Astrocyte (in vitro differentiated cells and primary cell): ENCODE measurements at regions not wholly inside any gene's neighbourhood (a gene's known extent, or its start where the extent isn't known, plus 50 kb on each side); places are given as distances from the start of the nearest gene placed in this dataset.

Source experiments
- DNase-seq: peaks from one replicate; pipeline ENCODE4 v3.0.0-alpha.2; 2010; ENCODE audit warnings: low read depth
- FAIRE-seq: peaks from 2 replicates; lab custom pipeline; 2011; peaks lifted over from hg19 to GRCh38; lab: Jason Lieb, UNC
- H2AFZ ChIP-seq: 2 replicates; pipeline ENCODE4 v1.6.0; 2012; ENCODE audit warnings: low read depth, low read length, inconsistent platforms
- H3K27ac ChIP-seq: 2 replicates; pipeline ENCODE4 v1.5.1; 2011; ENCODE audit warnings: low read depth, low read length, inconsistent platforms
- H3K27me3 ChIP-seq: 2 replicates; pipeline ENCODE4 v1.6.0; 2011; ENCODE audit warnings: low read length, inconsistent platforms; ENCODE audit not compliant: insufficient read depth
- H3K36me3 ChIP-seq: 2 replicates; pipeline ENCODE4 v1.5.1; 2011; ENCODE audit warnings: low read length, inconsistent platforms; ENCODE audit not compliant: insufficient read depth
- H3K4me1 ChIP-seq: 2 replicates; pipeline ENCODE4 v1.5.1; 2011; ENCODE audit warnings: low read length, inconsistent platforms; ENCODE audit not compliant: insufficient read depth
- H3K4me2 ChIP-seq: 2 replicates; pipeline ENCODE4 v1.6.0; 2012; ENCODE audit warnings: low read length, inconsistent platforms
- H3K4me3 ChIP-seq: 2 replicates; pipeline ENCODE4 v1.5.1; 2011; ENCODE audit warnings: low read depth, mild to moderate bottlenecking, low read length, inconsistent platforms; ENCODE audit not compliant: insufficient read depth
- H3K79me2 ChIP-seq: 2 replicates; pipeline ENCODE4 v1.6.0; 2012; ENCODE audit warnings: mild to moderate bottlenecking, low read length, inconsistent platforms; ENCODE audit not compliant: insufficient read depth
- H3K9ac ChIP-seq: 2 replicates; pipeline ENCODE4 v1.6.0; 2012; ENCODE audit warnings: mild to moderate bottlenecking, low read length, inconsistent platforms
- H3K9me3 ChIP-seq: 2 replicates; pipeline ENCODE4 v1.5.1; 2012; ENCODE audit warnings: low read depth, mild to moderate bottlenecking, low read length, inconsistent platforms; ENCODE audit not compliant: insufficient read depth
- H4K20me1 ChIP-seq: 2 replicates; pipeline ENCODE4 v1.6.0; 2012; ENCODE audit warnings: low read length, inconsistent platforms; ENCODE audit not compliant: insufficient read depth
- H3K27ac Mint-ChIP-seq: one replicate; pipeline ENCODE4 v1.8.0; 2021; ENCODE audit warnings: mild to moderate bottlenecking, mixed read lengths; ENCODE audit not compliant: unreplicated experiment
- H3K27me3 Mint-ChIP-seq: one replicate; pipeline ENCODE4 v1.8.0; 2021; ENCODE audit warnings: low read depth, mixed read lengths; ENCODE audit not compliant: unreplicated experiment
- H3K36me3 Mint-ChIP-seq: one replicate; pipeline ENCODE4 v1.8.0; 2021; ENCODE audit warnings: low read depth, mixed read lengths; ENCODE audit not compliant: unreplicated experiment
- H3K4me1 Mint-ChIP-seq: one replicate; pipeline ENCODE4 v1.8.0; 2021; ENCODE audit warnings: low read depth, mixed read lengths; ENCODE audit not compliant: unreplicated experiment
- H3K4me3 Mint-ChIP-seq: one replicate; pipeline ENCODE4 v1.8.0; 2021; ENCODE audit warnings: mild to moderate bottlenecking, moderate library complexity, mixed read lengths; ENCODE audit not compliant: unreplicated experiment
- H3K9me3 Mint-ChIP-seq: one replicate; pipeline ENCODE4 v1.8.0; 2021; ENCODE audit warnings: mild to moderate bottlenecking, mixed read lengths; ENCODE audit not compliant: unreplicated experiment
- EZH2 ChIP-seq: IDR thresholded peaks from 2 replicates; pipeline ENCODE4 v1.6.1; 2012; ENCODE audit warnings: mild to moderate bottlenecking, low read length, inconsistent platforms; ENCODE audit not compliant: insufficient read depth
- TF ChIP-seq, protein P1 (sequence below): IDR thresholded peaks from 2 replicates; pipeline ENCODE4 v1.5.1; 2011; ENCODE audit warnings: low read depth, mild to moderate bottlenecking, inconsistent platforms, low read length, moderate library complexity; ENCODE audit not compliant: insufficient read depth

DNA sequence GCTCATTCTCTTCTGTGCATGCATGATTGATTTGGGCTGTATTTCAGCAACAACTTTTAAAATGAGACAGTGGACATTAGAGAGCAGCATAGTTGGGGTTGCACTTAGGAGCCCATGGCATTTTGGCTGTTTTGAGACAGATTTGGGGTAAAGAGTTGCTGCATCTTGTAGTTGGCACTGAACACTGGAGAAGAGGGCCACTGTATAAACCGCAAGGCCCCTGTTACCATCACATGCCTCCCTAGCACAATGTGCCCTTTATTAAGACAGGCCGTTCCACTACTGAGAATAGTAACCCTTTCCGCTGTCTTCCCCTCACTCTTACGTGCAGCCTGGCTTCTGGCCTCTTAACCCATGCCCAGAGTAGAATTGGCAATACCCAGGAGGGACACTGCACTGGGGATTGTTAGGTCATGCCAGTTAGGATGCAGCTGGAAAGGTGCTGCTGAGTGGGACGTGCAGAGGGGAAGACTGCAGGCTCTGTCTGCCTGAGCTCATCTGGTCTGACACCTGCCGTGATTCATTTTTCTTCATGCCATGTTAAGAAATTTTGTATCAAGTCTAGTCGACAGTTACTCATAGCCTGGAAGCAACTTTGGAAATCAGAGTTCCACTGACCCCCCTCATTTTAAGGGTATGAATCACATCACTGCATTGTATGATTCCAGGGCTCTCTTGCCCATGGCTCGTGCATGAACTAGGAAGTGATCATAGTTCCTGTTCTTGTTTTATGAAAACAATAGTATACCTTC, 146.9 kb upstream of the DMRT1 start:
- H3K4me3 ChIP-seq, result peak overlapping the region; percentile 52
- peaks cover 62% of the 10 kb centered on the region for H3K4me1 Mint-ChIP-seq
- no peaks in the 10 kb centered on the region for H4K20me1 ChIP-seq
- peak; percentile 95 for DNase-seq
- peak overlapping the region; percentile 33 for H2AFZ ChIP-seq
- peak overlapping the region; percentile 93 for H3K27ac ChIP-seq
- H3K36me3 ChIP-seq, result no peaks in the 10 kb centered on the region
- H3K27ac Mint-ChIP-seq, result peak overlapping the region; percentile 99
- H3K4me2 ChIP-seq, result peak overlapping the region; percentile 84
- TF ChIP-seq EZH2, result no peak
- TF ChIP-seq, protein P1, sequence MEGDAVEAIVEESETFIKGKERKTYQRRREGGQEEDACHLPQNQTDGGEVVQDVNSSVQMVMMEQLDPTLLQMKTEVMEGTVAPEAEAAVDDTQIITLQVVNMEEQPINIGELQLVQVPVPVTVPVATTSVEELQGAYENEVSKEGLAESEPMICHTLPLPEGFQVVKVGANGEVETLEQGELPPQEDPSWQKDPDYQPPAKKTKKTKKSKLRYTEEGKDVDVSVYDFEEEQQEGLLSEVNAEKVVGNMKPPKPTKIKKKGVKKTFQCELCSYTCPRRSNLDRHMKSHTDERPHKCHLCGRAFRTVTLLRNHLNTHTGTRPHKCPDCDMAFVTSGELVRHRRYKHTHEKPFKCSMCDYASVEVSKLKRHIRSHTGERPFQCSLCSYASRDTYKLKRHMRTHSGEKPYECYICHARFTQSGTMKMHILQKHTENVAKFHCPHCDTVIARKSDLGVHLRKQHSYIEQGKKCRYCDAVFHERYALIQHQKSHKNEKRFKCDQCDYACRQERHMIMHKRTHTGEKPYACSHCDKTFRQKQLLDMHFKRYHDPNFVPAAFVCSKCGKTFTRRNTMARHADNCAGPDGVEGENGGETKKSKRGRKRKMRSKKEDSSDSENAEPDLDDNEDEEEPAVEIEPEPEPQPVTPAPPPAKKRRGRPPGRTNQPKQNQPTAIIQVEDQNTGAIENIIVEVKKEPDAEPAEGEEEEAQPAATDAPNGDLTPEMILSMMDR, result no peak
- H3K79me2 ChIP-seq, result peaks cover 41% of the 10 kb centered on the region
- H3K9me3 Mint-ChIP-seq, result no peaks in the 10 kb centered on the region
- no peaks in the 10 kb centered on the region for H3K27me3 Mint-ChIP-seq
- H3K4me1 ChIP-seq, result peaks cover 54% of the 10 kb centered on the region
- peak overlapping the region; percentile 75 for H3K4me3 Mint-ChIP-seq
- no peaks in the 10 kb centered on the region for H3K36me3 Mint-ChIP-seq
- H3K9ac ChIP-seq, result peak overlapping the region; percentile 85
- H3K9me3 ChIP-seq, result no peaks in the 10 kb centered on the region
- no peaks in the 10 kb centered on the region for H3K27me3 ChIP-seq
- peak; percentile 95 for FAIRE-seq

GRCh38 chr9:695252-695651, 146.2 kb upstream of the DMRT1 start:
- peak overlapping the region; percentile 62 for H3K9ac ChIP-seq
- Mint-ChIP-seq H3K27ac (peak overlapping the region; percentile 99), H3K9me3 (no peaks in the 10 kb centered on the region), H3K36me3 (no peaks in the 10 kb centered on the region), H3K4me1 (peaks cover 62% of the 10 kb centered on the region), H3K27me3 (no peaks in the 10 kb centered on the region), H3K4me3 (no peak overlapping the region)
- peak overlapping the region; percentile 93 for H3K27ac ChIP-seq
- FAIRE-seq (no peak), DNase-seq (no peak)
- H4K20me1 ChIP-seq, result no peaks in the 10 kb centered on the region
- H3K4me2 ChIP-seq, result peak overlapping the region; percentile 84
- no peak for TF ChIP-seq EZH2
- TF ChIP-seq, protein P1, result no peak
- H3K9me3 ChIP-seq, result no peaks in the 10 kb centered on the region
- H2AFZ ChIP-seq, result peak overlapping the region; percentile 33
- peaks cover 54% of the 10 kb centered on the region for H3K4me1 ChIP-seq
- H3K36me3 ChIP-seq, result no peaks in the 10 kb centered on the region
- peak overlapping the region; percentile 25 for H3K4me3 ChIP-seq
- no peaks in the 10 kb centered on the region for H3K27me3 ChIP-seq
- H3K79me2 ChIP-seq, result peaks cover 42% of the 10 kb centered on the region
